DND-41 (cell line): ENCODE measurements at regions not wholly inside any gene's neighbourhood (a gene's known extent, or its start where the extent isn't known, plus 50 kb on each side); places are given as distances from the start of the nearest gene placed in this dataset.

Experiments
- CTCF ChIP-seq: IDR thresholded peaks from 2 replicates; pipeline ENCODE4 v1.5.1; 2012; ENCODE audit warnings: borderline replicate concordance, low read length, moderate library complexity, mild to moderate bottlenecking; ENCODE audit not compliant: poor library complexity, severe bottlenecking; ENCODE audit errors: extremely low read depth
- EZH2 ChIP-seq: IDR thresholded peaks from 3 replicates; pipeline ENCODE4 v1.6.1; 2012; ENCODE audit warnings: borderline replicate concordance, low read depth, mild to moderate bottlenecking, moderate library complexity, low read length, inconsistent platforms; ENCODE audit not compliant: severe bottlenecking

- TF ChIP-seq CTCF (no peak), EZH2 (no peak)
Observed at GRCh38 chr7:121558288-121558687, 162.2 kb upstream of the FAM3C start.
